WTC11 (cell line): ENCODE measurements at regions not wholly inside any gene's neighbourhood (a gene's known extent, or its start where the extent isn't known, plus 50 kb on each side); places are given as distances from the start of the nearest gene placed in this dataset.

Experiments
- ATAC-seq: fragments of 200-7000 bp; cut with Tn5 transposase; 2 replicates; pipeline ENCODE4 v1.10.0; 2021; ENCODE audit warnings: mild to moderate bottlenecking, moderate library complexity
- CTCF ChIA-PET: fragments of 300-600 bp; sonication (Branson Sonifier 250); formaldehyde crosslinking; loops from one replicate; lab custom pipeline; 2021; ENCODE audit warnings: antibody characterized with exemption; lab: Charles Lee
- POLR2A ChIA-PET: fragments of 350-600 bp; sonication (Branson Sonifier 250); formaldehyde crosslinking; loops from one replicate; lab custom pipeline; 2021; ENCODE audit warnings: antibody characterized with exemption; lab: Charles Lee
- DNase-seq: peaks from one replicate; pipeline ENCODE4 v3.0.0; 2021; ENCODE audit warnings: low spot score
- H3K27ac Mint-ChIP-seq: 2 replicates; pipeline ENCODE4 v1.8.0; 2021; ENCODE audit warnings: mixed read lengths
- H3K27me3 Mint-ChIP-seq: 2 replicates; pipeline ENCODE4 v1.8.0; 2021; ENCODE audit warnings: low read depth, mild to moderate bottlenecking, moderate library complexity, mixed read lengths
- H3K36me3 Mint-ChIP-seq: 2 replicates; pipeline ENCODE4 v1.8.0; 2021; ENCODE audit warnings: mixed read lengths
- H3K4me1 Mint-ChIP-seq: 2 replicates; pipeline ENCODE4 v1.8.0; 2022; ENCODE audit warnings: mixed read lengths
- H3K4me3 Mint-ChIP-seq: 2 replicates; pipeline ENCODE4 v1.8.0; 2021; ENCODE audit warnings: mild to moderate bottlenecking, moderate library complexity, mixed read lengths
- H3K9me3 Mint-ChIP-seq: 2 replicates; pipeline ENCODE4 v1.8.0; 2021; ENCODE audit warnings: mixed read lengths
- CREB1 ChIP-seq: sonication (generic); formaldehyde crosslinking; IDR thresholded peaks from 2 replicates; pipeline ENCODE4 v1.8.0; 2023; ENCODE audit warnings: mild to moderate bottlenecking, missing genetic modification reagents
- CREM ChIP-seq: sonication (generic); formaldehyde crosslinking; IDR thresholded peaks from 2 replicates; pipeline ENCODE4 v1.8.1; 2022; ENCODE audit warnings: mild to moderate bottlenecking, missing genetic modification reagents, moderate library complexity
- CTCF ChIP-seq: fragments of 200-600 bp; IDR thresholded peaks from 2 replicates; pipeline ENCODE4 v1.8.0; 2022; ENCODE audit warnings: antibody characterized with exemption
- EMX1 ChIP-seq: fragments of 250-450 bp; sonication (Bioruptor Pico); IDR thresholded peaks from 2 replicates; pipeline ENCODE4 v1.8.0; 2021; ENCODE audit warnings: mild to moderate bottlenecking
- ERG ChIP-seq: fragments of 250-450 bp; sonication (Bioruptor Pico); IDR thresholded peaks from 2 replicates; pipeline ENCODE4 v1.8.0; 2021; ENCODE audit warnings: mild to moderate bottlenecking
- ESRRA ChIP-seq: sonication (generic); formaldehyde crosslinking; IDR thresholded peaks from 2 replicates; pipeline ENCODE4 v1.8.1; 2022; ENCODE audit warnings: mild to moderate bottlenecking, missing genetic modification reagents, borderline replicate concordance
- FOXK1 ChIP-seq: sonication (generic); formaldehyde crosslinking; IDR thresholded peaks from 2 replicates; pipeline ENCODE4 v1.8.0; 2022; ENCODE audit warnings: mild to moderate bottlenecking, moderate library complexity, missing genetic modification reagents
- FOXP1 ChIP-seq: sonication (generic); formaldehyde crosslinking; IDR thresholded peaks from 2 replicates; pipeline ENCODE4 v1.8.0; 2022; ENCODE audit warnings: missing genetic modification reagents, mild to moderate bottlenecking, moderate library complexity, borderline replicate concordance
- HMGXB4 ChIP-seq: sonication (generic); formaldehyde crosslinking; IDR thresholded peaks from 2 replicates; pipeline ENCODE4 v1.8.1; 2023; ENCODE audit warnings: mild to moderate bottlenecking, moderate library complexity, missing genetic modification reagents
- IRF2 ChIP-seq: sonication (generic); formaldehyde crosslinking; IDR thresholded peaks from 2 replicates; pipeline ENCODE4 v1.8.0; 2022; ENCODE audit warnings: low read depth, missing genetic modification reagents, borderline replicate concordance
- JUN ChIP-seq: sonication (generic); formaldehyde crosslinking; IDR thresholded peaks from 2 replicates; pipeline ENCODE4 v1.8.0; 2023; ENCODE audit warnings: mild to moderate bottlenecking, missing genetic modification reagents
- MYBL2 ChIP-seq: sonication (generic); formaldehyde crosslinking; IDR thresholded peaks from 2 replicates; pipeline ENCODE4 v1.8.1; 2023; ENCODE audit warnings: mild to moderate bottlenecking, moderate library complexity, missing genetic modification reagents
- NFYB ChIP-seq: sonication (generic); formaldehyde crosslinking; conservative IDR thresholded peaks from 2 replicates; pipeline ENCODE4 v1.8.0; 2022; ENCODE audit warnings: low read depth, missing genetic modification reagents
- NR3C1 ChIP-seq: sonication (generic); formaldehyde crosslinking; conservative IDR thresholded peaks from 2 replicates; pipeline ENCODE4 v1.8.1; 2023; ENCODE audit warnings: low read depth, mild to moderate bottlenecking, missing genetic modification reagents
- SMAD4 ChIP-seq: sonication (generic); formaldehyde crosslinking; IDR thresholded peaks from 2 replicates; pipeline ENCODE4 v1.8.0; 2022; ENCODE audit warnings: mild to moderate bottlenecking, missing genetic modification reagents
- TP53 ChIP-seq: sonication (generic); formaldehyde crosslinking; IDR thresholded peaks from 2 replicates; pipeline ENCODE4 v1.8.1; 2023; ENCODE audit warnings: mild to moderate bottlenecking, missing genetic modification reagents
- ZBTB43 ChIP-seq: sonication (generic); formaldehyde crosslinking; IDR thresholded peaks from 2 replicates; pipeline ENCODE4 v1.8.1; 2023; ENCODE audit warnings: mild to moderate bottlenecking, missing genetic modification reagents
- ZNF121 ChIP-seq: sonication (generic); formaldehyde crosslinking; IDR thresholded peaks from 2 replicates; pipeline ENCODE4 v1.8.0; 2023; ENCODE audit warnings: missing genetic modification reagents
- ZNF219 ChIP-seq: sonication (generic); formaldehyde crosslinking; IDR thresholded peaks from 2 replicates; pipeline ENCODE4 v1.8.0; 2023; ENCODE audit warnings: missing genetic modification reagents, mild to moderate bottlenecking, borderline replicate concordance
- TF ChIP-seq, protein P1 (sequence below): fragments of 250-450 bp; sonication (Bioruptor Pico); IDR thresholded peaks from 2 replicates; pipeline ENCODE4 v2.1.2; 2022; ENCODE audit warnings: mild to moderate bottlenecking, moderate library complexity
- TF ChIP-seq, protein P2 (sequence below): sonication (generic); formaldehyde crosslinking; IDR thresholded peaks from 2 replicates; pipeline ENCODE4 v1.8.1; 2022; ENCODE audit warnings: low read depth, mild to moderate bottlenecking, moderate library complexity, missing genetic modification reagents, borderline replicate concordance
- TF ChIP-seq, protein P3 (sequence below): sonication (generic); formaldehyde crosslinking; IDR thresholded peaks from 2 replicates; pipeline ENCODE4 v1.8.0; 2023; ENCODE audit warnings: missing genetic modification reagents

GRCh38 chr2:225867071-225867470 is 467.6 kb downstream of the NYAP2 start:
- no peak overlapping the region for H3K4me3 Mint-ChIP-seq
- H3K27ac Mint-ChIP-seq = no peak overlapping the region
- ChIA-PET POLR2A (no interaction called here), CTCF (no interaction called here)
- H3K27me3 Mint-ChIP-seq = no peaks in the 10 kb centered on the region
- TF ChIP-seq FOXK1 (no peak), CREB1 (CRISPR knock-in tag) (no peak), ERG (CRISPR knock-in tag) (no peak), IRF2 (CRISPR knock-in tag) (no peak), ZNF121 (no peak), NFYB (no peak), SMAD4 (CRISPR knock-in tag) (no peak), JUN (no peak), CREM (CRISPR knock-in tag) (no peak), FOXP1 (CRISPR knock-in tag) (no peak), NR3C1 (no peak), CTCF (no peak)
- TF ChIP-seq, protein P1, sequence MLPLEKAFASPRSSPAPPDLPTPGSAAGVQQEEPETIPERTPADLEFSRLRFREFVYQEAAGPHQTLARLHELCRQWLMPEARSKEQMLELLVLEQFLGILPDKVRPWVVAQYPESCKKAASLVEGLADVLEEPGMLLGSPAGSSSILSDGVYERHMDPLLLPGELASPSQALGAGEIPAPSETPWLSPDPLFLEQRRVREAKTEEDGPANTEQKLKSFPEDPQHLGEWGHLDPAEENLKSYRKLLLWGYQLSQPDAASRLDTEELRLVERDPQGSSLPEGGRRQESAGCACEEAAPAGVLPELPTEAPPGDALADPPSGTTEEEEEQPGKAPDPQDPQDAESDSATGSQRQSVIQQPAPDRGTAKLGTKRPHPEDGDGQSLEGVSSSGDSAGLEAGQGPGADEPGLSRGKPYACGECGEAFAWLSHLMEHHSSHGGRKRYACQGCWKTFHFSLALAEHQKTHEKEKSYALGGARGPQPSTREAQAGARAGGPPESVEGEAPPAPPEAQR (CRISPR knock-in tag) = no peak
- TF ChIP-seq, protein P2, sequence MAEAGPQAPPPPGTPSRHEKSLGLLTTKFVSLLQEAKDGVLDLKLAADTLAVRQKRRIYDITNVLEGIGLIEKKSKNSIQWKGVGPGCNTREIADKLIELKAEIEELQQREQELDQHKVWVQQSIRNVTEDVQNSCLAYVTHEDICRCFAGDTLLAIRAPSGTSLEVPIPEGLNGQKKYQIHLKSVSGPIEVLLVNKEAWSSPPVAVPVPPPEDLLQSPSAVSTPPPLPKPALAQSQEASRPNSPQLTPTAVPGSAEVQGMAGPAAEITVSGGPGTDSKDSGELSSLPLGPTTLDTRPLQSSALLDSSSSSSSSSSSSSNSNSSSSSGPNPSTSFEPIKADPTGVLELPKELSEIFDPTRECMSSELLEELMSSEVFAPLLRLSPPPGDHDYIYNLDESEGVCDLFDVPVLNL (CRISPR knock-in tag) = no peak
- TF ChIP-seq, protein P3, sequence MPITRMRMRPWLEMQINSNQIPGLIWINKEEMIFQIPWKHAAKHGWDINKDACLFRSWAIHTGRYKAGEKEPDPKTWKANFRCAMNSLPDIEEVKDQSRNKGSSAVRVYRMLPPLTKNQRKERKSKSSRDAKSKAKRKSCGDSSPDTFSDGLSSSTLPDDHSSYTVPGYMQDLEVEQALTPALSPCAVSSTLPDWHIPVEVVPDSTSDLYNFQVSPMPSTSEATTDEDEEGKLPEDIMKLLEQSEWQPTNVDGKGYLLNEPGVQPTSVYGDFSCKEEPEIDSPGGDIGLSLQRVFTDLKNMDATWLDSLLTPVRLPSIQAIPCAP = no peak
- no peak for ATAC-seq
- H3K9me3 Mint-ChIP-seq = no peaks in the 10 kb centered on the region
- no peak for DNase-seq
- H3K36me3 Mint-ChIP-seq = no peaks in the 10 kb centered on the region
- H3K4me1 Mint-ChIP-seq = no peaks in the 10 kb centered on the region

- H3K4me3 Mint-ChIP-seq = no peak overlapping the region
- ChIA-PET CTCF (no interaction called here), POLR2A (no interaction called here)
- ATAC-seq (no peak), DNase-seq (no peak)
- TF ChIP-seq HMGXB4 (CRISPR knock-in tag) (no peak), TP53 (no peak), MYBL2 (no peak), JUN (no peak), EMX1 (CRISPR knock-in tag) (no peak), ZBTB43 (CRISPR knock-in tag) (no peak), ZNF219 (no peak), ESRRA (no peak)
- no peaks in the 10 kb centered on the region for H3K27me3 Mint-ChIP-seq
- H3K9me3 Mint-ChIP-seq = no peaks in the 10 kb centered on the region
- H3K4me1 Mint-ChIP-seq = no peaks in the 10 kb centered on the region
- no peaks in the 10 kb centered on the region for H3K36me3 Mint-ChIP-seq
- H3K27ac Mint-ChIP-seq = no peak overlapping the region
These were observed 466.0 kb downstream of the NYAP2 start for GRCh38 chr2:225865468-225865867.
